ENCODE measurements at regions not wholly inside any gene's neighbourhood (a gene's known extent, or its start where the extent isn't known, plus 50 kb on each side); places are given as distances from the start of the nearest gene placed in this dataset.

DNA sequence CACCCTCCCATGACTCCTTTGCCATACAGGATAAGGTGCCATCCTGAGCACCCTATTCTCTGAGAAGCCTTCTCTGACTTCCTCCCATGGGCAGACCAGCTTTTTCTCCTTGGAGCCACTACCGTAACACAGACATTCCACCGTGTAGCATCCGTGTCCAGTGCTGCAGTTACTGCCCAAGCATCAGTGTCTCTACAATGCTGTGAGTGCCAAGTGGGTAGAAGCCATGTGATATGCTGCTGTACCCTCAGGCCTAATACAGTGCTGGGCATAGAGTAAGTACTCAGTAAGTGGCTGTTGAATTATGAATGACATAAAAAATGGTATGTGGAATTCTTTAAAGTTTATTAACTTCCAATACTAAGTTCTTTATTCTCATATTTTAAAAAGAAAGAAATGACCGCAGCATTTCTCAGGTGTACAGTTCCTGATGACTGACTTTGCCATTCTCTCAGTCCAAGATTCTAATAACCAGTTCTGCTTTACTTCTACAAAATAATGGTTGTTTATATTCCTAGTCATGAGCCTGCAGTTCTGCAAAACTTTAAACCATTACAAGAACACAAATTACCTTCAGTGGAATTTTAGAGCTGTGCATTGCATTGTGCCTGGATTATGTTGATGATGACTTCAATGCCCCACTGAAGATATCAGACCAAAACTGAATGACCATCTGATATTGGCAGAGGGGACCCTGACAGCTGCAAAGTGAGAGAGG lies 118.7 kb downstream of the RPAP3 start:
- TF ChIP-seq, protein P1, sequence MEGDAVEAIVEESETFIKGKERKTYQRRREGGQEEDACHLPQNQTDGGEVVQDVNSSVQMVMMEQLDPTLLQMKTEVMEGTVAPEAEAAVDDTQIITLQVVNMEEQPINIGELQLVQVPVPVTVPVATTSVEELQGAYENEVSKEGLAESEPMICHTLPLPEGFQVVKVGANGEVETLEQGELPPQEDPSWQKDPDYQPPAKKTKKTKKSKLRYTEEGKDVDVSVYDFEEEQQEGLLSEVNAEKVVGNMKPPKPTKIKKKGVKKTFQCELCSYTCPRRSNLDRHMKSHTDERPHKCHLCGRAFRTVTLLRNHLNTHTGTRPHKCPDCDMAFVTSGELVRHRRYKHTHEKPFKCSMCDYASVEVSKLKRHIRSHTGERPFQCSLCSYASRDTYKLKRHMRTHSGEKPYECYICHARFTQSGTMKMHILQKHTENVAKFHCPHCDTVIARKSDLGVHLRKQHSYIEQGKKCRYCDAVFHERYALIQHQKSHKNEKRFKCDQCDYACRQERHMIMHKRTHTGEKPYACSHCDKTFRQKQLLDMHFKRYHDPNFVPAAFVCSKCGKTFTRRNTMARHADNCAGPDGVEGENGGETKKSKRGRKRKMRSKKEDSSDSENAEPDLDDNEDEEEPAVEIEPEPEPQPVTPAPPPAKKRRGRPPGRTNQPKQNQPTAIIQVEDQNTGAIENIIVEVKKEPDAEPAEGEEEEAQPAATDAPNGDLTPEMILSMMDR (IDR thresholded peaks at IDR 0.05) = no peak
- Mint-ChIP-seq H3K9me3 (ENCODE audit: unreplicated experiment) (no peaks in the 10 kb centered on the region), H3K4me1 (ENCODE audit: unreplicated experiment) (peaks cover 19% of the 10 kb centered on the region), H3K27me3 (ENCODE audit: unreplicated experiment) (peaks cover 13% of the 10 kb centered on the region), H3K36me3 (ENCODE audit: unreplicated experiment) (no peaks in the 10 kb centered on the region), H3K4me3 (ENCODE audit: unreplicated experiment) (no peak overlapping the region), H3K27ac (ENCODE audit: unreplicated experiment) (no peak overlapping the region)
- DNase-seq (ENCODE audit: extremely low spot score, unreplicated experiment) = no peak

DNA sequence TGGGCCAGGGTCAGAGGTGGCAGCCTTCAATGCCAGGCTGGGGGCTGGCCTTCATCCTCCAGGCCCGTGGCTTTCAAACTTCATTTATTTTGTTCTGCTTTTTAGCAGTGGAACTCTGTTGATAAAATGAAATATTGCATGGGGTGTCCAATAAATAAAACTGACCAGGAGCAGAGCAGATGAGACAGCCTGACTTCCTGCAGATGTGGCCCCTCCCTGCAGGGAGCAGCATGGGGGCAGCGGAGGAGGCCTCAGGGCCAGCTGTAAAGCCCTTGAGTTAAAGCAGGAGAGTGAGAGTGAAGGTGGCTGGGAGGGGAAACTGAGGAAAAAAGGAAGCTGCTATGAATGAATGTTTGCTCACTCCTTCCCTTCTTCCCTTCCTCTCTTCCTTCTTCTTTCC lies 120.3 kb downstream of the RPAP3 start:
- no peak for DNase-seq (ENCODE audit: extremely low spot score, unreplicated experiment)
- TF ChIP-seq, protein P1 (IDR thresholded peaks at IDR 0.05) = no peak
- peaks cover 13% of the 10 kb centered on the region for H3K27me3 Mint-ChIP-seq (ENCODE audit: unreplicated experiment)
- H3K4me1 Mint-ChIP-seq (ENCODE audit: unreplicated experiment) = peaks cover 3% of the 10 kb centered on the region
- H3K9me3 Mint-ChIP-seq (ENCODE audit: unreplicated experiment) = no peaks in the 10 kb centered on the region
- no peak overlapping the region for H3K27ac Mint-ChIP-seq (ENCODE audit: unreplicated experiment)
- no peaks in the 10 kb centered on the region for H3K36me3 Mint-ChIP-seq (ENCODE audit: unreplicated experiment)
- no peak overlapping the region for H3K4me3 Mint-ChIP-seq (ENCODE audit: unreplicated experiment)

DNA sequence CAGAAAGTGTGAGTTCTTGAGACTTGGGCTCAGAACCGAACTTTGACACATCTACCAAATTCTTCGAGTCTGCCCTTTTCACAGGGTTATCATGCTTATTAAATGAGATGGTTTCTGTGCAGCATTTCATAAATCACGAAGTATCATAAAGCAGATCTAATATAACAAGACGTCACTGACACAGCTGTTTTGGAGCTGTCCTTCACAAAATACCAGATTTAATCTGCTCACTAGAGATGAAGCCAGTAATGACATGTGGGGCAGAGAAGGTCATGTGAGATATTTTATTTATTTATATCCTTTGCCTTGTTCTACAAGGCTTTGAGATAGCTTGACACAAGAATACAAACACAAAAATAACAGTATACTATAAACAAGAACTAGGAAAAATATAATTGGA lies 127.0 kb downstream of the RPAP3 start:
- DNase-seq (ENCODE audit: extremely low spot score, unreplicated experiment) = no peak
- no peak overlapping the region for H3K27ac Mint-ChIP-seq (ENCODE audit: unreplicated experiment)
- no peaks in the 10 kb centered on the region for H3K9me3 Mint-ChIP-seq (ENCODE audit: unreplicated experiment)
- H3K36me3 Mint-ChIP-seq (ENCODE audit: unreplicated experiment) = no peaks in the 10 kb centered on the region
- no peak overlapping the region for H3K4me3 Mint-ChIP-seq (ENCODE audit: unreplicated experiment)
- H3K27me3 Mint-ChIP-seq (ENCODE audit: unreplicated experiment) = peaks cover 18% of the 10 kb centered on the region
- TF ChIP-seq, protein P1 (IDR thresholded peaks at IDR 0.05) = no peak
- H3K4me1 Mint-ChIP-seq (ENCODE audit: unreplicated experiment) = peaks cover 4% of the 10 kb centered on the region

DNA sequence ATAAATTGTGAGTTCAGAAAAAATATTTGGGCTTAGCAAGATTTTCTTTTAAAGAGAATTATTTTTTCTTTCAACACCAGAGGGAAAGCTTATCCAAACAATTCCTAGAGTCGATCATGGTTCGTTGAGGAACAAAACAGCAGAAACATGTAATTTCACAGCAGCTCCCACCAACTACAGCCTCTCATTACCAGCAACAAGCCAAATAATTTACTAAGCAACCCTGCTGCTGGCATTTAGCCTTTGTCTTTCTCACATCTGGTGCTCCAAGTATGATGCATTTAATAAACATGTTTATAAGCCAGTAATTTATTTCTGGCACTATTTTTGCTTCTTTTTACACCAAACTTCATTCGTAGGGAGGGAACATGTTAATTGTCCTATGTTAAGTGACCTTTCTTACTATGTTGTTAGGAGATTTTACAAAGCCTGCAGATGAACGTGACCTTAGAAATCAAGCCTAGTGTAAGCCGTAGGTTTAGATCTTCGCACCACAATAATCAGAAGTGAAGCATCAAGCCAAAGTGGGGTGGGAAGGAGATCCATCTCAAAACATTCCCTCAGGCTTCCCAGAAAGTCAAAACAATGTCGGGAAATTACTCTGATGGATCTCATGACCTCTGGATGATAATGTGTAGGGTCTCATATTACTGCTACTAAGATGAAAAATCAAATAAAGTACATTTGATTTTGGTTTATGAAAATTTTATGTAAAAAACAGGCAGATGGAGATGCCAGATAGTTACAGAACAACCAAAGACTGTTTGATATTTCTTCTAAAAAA lies 128.4 kb downstream of the RPAP3 start:
- Mint-ChIP-seq H3K4me3 (ENCODE audit: unreplicated experiment) (no peak overlapping the region), H3K36me3 (ENCODE audit: unreplicated experiment) (no peaks in the 10 kb centered on the region), H3K27ac (ENCODE audit: unreplicated experiment) (no peak overlapping the region), H3K4me1 (ENCODE audit: unreplicated experiment) (peaks cover 4% of the 10 kb centered on the region), H3K27me3 (ENCODE audit: unreplicated experiment) (peaks cover 25% of the 10 kb centered on the region), H3K9me3 (ENCODE audit: unreplicated experiment) (no peaks in the 10 kb centered on the region)
- DNase-seq (ENCODE audit: extremely low spot score, unreplicated experiment) = no peak
- TF ChIP-seq, protein P1 (IDR thresholded peaks at IDR 0.05) = no peak

DNA sequence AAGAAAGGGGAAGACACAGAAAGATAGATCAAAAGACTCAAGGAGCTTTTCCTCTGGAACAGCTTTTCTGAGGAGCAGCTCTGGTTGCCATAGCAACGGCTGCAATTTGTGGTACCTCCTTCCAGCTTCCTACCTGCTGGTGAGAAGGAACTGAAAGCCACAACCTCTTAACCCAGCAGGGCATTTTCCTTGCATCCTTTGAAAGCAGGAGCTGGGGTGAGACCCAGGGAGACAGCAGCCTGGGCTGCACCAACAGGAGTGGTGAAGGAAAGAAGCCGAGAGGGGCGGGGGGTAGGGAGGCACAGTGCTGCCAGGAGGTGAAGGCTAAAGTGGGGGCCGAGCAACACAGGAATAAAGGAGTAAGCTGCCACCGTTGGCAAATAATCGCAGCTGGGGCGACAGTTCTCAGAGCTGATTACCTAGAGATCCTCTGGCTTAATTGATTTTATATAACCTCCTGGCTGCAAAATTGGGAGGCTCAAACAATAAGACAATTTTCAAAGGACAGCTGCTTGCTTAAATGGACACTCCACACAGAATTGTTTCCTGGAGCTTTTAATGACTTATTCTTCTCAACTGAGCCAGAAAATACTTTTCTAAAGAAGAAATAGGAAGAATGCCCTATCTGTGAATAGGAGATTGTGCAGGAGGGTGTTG lies 129.4 kb downstream of the RPAP3 start:
- DNase-seq (ENCODE audit: extremely low spot score, unreplicated experiment) = no peak
- Mint-ChIP-seq H3K9me3 (ENCODE audit: unreplicated experiment) (no peaks in the 10 kb centered on the region), H3K36me3 (ENCODE audit: unreplicated experiment) (no peaks in the 10 kb centered on the region), H3K27me3 (ENCODE audit: unreplicated experiment) (peaks cover 28% of the 10 kb centered on the region), H3K4me3 (ENCODE audit: unreplicated experiment) (no peak overlapping the region), H3K4me1 (ENCODE audit: unreplicated experiment) (peaks cover 4% of the 10 kb centered on the region), H3K27ac (ENCODE audit: unreplicated experiment) (no peak overlapping the region)
- TF ChIP-seq, protein P1 (IDR thresholded peaks at IDR 0.05) = no peak
